ENCODE measurements at regions not wholly inside any gene's neighbourhood (a gene's known extent, or its start where the extent isn't known, plus 50 kb on each side); places are given as distances from the start of the nearest gene placed in this dataset.

DNA sequence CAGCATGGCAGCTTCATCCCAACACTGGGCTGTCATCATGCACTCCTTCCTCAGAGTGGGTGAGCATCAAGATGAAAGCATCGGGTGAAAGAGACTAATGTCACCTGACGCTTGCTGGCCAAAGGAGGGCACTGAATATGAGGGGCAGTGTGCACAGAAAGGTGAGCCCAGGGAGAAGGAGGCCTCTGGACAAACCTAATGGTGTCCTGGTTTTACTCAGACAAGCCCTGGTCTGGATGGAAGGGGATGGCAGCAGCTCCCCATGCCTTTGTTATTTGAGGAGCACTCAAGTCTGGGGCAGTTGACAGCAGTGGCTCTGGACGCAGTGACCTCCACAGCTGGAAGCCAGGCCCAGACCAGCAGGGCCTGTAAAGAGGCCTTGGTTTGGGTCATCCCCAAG, 209.7 kb downstream of the SMAD2 start:
- TF ChIP-seq JUNB (IDR thresholded peaks at IDR 0.05): no peak
- TF ChIP-seq POLR2A (IDR thresholded peaks at IDR 0.05; ENCODE audit: low read length): no peak

Data from A549 (cell line).